ENCODE measurements at regions not wholly inside any gene's neighbourhood (a gene's known extent, or its start where the extent isn't known, plus 50 kb on each side); places are given as distances from the start of the nearest gene placed in this dataset.

GRCh38 chr10:56623064-56623463 is 262.0 kb upstream of the ZWINT start:
- TF ChIP-seq GATAD2A (CRISPR knock-in tag; IDR thresholded peaks at IDR 0.05): no peak
- no peak for TF ChIP-seq NAIF1 (CRISPR knock-in tag; IDR thresholded peaks at IDR 0.05; ENCODE audit: borderline replicate concordance)

All from HepG2 (cell line).